ENCODE measurements at regions not wholly inside any gene's neighbourhood (a gene's known extent, or its start where the extent isn't known, plus 50 kb on each side); places are given as distances from the start of the nearest gene placed in this dataset.

GRCh38 chr10:44293842-44294241, 91.1 kb downstream of the CXCL12 start:
- ChIA-PET CTCF (interaction anchor here (0.9 kb wide), 1 partner anchor 135 kb away, joined by 3 read pairs; no protein-coding TSS in a partner anchor), POLR2A (no interaction called here)
- H3K4me1 ChIP-seq = no peaks in the 10 kb centered on the region
- H3K4me2 ChIP-seq = no peak overlapping the region
- no peak overlapping the region for H3K4me3 ChIP-seq
- FAIRE-seq (no peak), DNase-seq (ENCODE audit: low read depth in 1 of 2, low spot score in 1 of 2) (no peak), ATAC-seq (no peak)
- no peak overlapping the region for H3K27ac ChIP-seq
- TF ChIP-seq HEYL (CRISPR knock-in tag; IDR thresholded peaks at IDR 0.05) (no peak), JUNB (IDR thresholded peaks at IDR 0.05) (no peak), FOSB (CRISPR knock-in tag; IDR thresholded peaks at IDR 0.05) (no peak), MAZ (IDR thresholded peaks at IDR 0.05; ENCODE audit: borderline replicate concordance, low read depth, low read length) (no peak), TFCP2L1 (CRISPR knock-in tag; IDR thresholded peaks at IDR 0.05) (no peak), ATOH8 (CRISPR knock-in tag; IDR thresholded peaks at IDR 0.05; ENCODE audit: low read depth) (no peak), POLR2AphosphoS2 (conservative IDR thresholded peaks at IDR 0.05; ENCODE audit: low read length) (no peak)
- 41% methylated on average over 7 of the region's 7 CpGs for WGBS (ENCODE audit: missing lambda C conversion rate)
- no peaks in the 10 kb centered on the region for H3K9me3 ChIP-seq

- Histone ChIP-seq H3K4me2 (no peak overlapping the region), H3K4me1 (no peaks in the 10 kb centered on the region), H3K4me3 (no peak overlapping the region), H3K9me3 (no peaks in the 10 kb centered on the region), H3K27ac (no peak overlapping the region)
- ChIA-PET POLR2A (no interaction called here), CTCF (no interaction called here)
- TF ChIP-seq RFX5 (IDR thresholded peaks at IDR 0.05) (no peak), PHF8 (IDR thresholded peaks at IDR 0.05; ENCODE audit: borderline replicate concordance, low read depth) (no peak), ESRRA (IDR thresholded peaks at IDR 0.05; ENCODE audit: borderline replicate concordance, low read length) (no peak), FOXS1 (CRISPR knock-in tag; IDR thresholded peaks at IDR 0.05) (no peak), HDAC2 (IDR thresholded peaks at IDR 0.05) (no peak), HMGXB4 (CRISPR knock-in tag; IDR thresholded peaks at IDR 0.05; ENCODE audit: borderline replicate concordance) (no peak), EHMT2 (IDR thresholded peaks at IDR 0.05; ENCODE audit: low read depth) (no peak), BHLHE40 (IDR thresholded peaks at IDR 0.05; ENCODE audit: low read depth, low read length) (no peak), FOSB (CRISPR knock-in tag; IDR thresholded peaks at IDR 0.05) (no peak)
- DNase-seq (ENCODE audit: low read depth in 1 of 2, low spot score in 1 of 2) (no peak), FAIRE-seq (no peak), ATAC-seq (no peak)
- WGBS (ENCODE audit: missing lambda C conversion rate) = 64% methylated on average over 26 of the region's 26 CpGs
These were observed 91.6 kb downstream of the CXCL12 start for GRCh38 chr10:44293306-44293778.

GRCh38 chr10:44292390-44293002, 92.4 kb downstream of the CXCL12 start:
- CTCF ChIA-PET = no interaction called here
- WGBS (ENCODE audit: missing lambda C conversion rate) = 77% methylated on average over 18 of the region's 35 CpGs
- Histone ChIP-seq H3K9me3 (no peaks in the 10 kb centered on the region), H3K4me1 (no peaks in the 10 kb centered on the region), H3K4me2 (no peak overlapping the region), H3K27ac (no peak overlapping the region), H3K4me3 (no peak overlapping the region)
- no peak for FAIRE-seq
- TF ChIP-seq HOXB13 (CRISPR knock-in tag; IDR thresholded peaks at IDR 0.05; ENCODE audit: low read depth) (no peak), CBX2 (IDR thresholded peaks at IDR 0.05; ENCODE audit: borderline replicate concordance, low read depth) (no peak)
- ATAC-seq = no peak
- POLR2A ChIA-PET = no interaction called here
- DNase-seq (ENCODE audit: low read depth in 1 of 2, low spot score in 1 of 2) = no peak

GRCh38 chr10:44291091-44291490, 93.8 kb downstream of the CXCL12 start:
- no peak for FAIRE-seq
- H3K27ac ChIP-seq = no peak overlapping the region

More at GRCh38 chr10:44291091-44291490, 93.8 kb downstream of the CXCL12 start:
- Histone ChIP-seq H3K4me2 (no peak overlapping the region), H3K4me3 (no peak overlapping the region), H3K4me1 (no peaks in the 10 kb centered on the region), H3K9me3 (no peaks in the 10 kb centered on the region)
- DNase-seq (ENCODE audit: low read depth in 1 of 2, low spot score in 1 of 2) = no peak
- TF ChIP-seq HOXB5 (CRISPR knock-in tag; IDR thresholded peaks at IDR 0.05) (no peak), GATA3 (IDR thresholded peaks at IDR 0.05; ENCODE audit: borderline replicate concordance) (no peak), SREBF2 (IDR thresholded peaks at IDR 0.05) (no peak), ESRRA (IDR thresholded peaks at IDR 0.05; ENCODE audit: borderline replicate concordance, low read length) (no peak), FOXS1 (CRISPR knock-in tag; IDR thresholded peaks at IDR 0.05) (no peak), USF2 (IDR thresholded peaks at IDR 0.05) (no peak)
- WGBS (ENCODE audit: missing lambda C conversion rate) = 9% methylated on average over 1 of the region's 1 CpG
- ChIA-PET CTCF (no interaction called here), POLR2A (no interaction called here)
- ATAC-seq = no peak
